ENCODE measurements at regions not wholly inside any gene's neighbourhood (a gene's known extent, or its start where the extent isn't known, plus 50 kb on each side); places are given as distances from the start of the nearest gene placed in this dataset.
"Not testable (repeated sequence)": the region's sequence is repeated elsewhere in the genome, so short reads cannot be mapped to it uniquely, and the experiment has no call there.

- TF ChIP-seq CTCF (IDR thresholded peaks at IDR 0.05), result no peak
- H3K4me1 ChIP-seq (ENCODE audit: low read depth), result no peaks in the 10 kb centered on the region
- H3K36me3 ChIP-seq (ENCODE audit: low read depth), result no peaks in the 10 kb centered on the region
- peaks cover 2% of the 10 kb centered on the region for H3K9me3 ChIP-seq
- DNase-seq (no peak), ATAC-seq (no peak)
- intact Hi-C loops (cut with DNase I, micrococcal nuclease), result no loop called here
- H3K4me3 ChIP-seq, result no peak overlapping the region
These were observed 331.1 kb downstream of the TMEM38B start for GRCh38 chr9:106025453-106025852.

- intact Hi-C loops (cut with DNase I, micrococcal nuclease); ATAC-seq: not testable (repeated sequence)
These were observed 335.8 kb downstream of the TMEM38B start for GRCh38 chr9:106030146-106030545.

GRCh38 chr9:106032978-106033377 lies 338.6 kb downstream of the TMEM38B start:
- Histone ChIP-seq H3K9me3 (peaks cover 4% of the 10 kb centered on the region), H3K36me3 (ENCODE audit: low read depth) (no peaks in the 10 kb centered on the region), H3K4me1 (ENCODE audit: low read depth) (no peaks in the 10 kb centered on the region), H3K4me3 (no peak overlapping the region)
- no peak for TF ChIP-seq CTCF (IDR thresholded peaks at IDR 0.05)
- DNase-seq (no peak), ATAC-seq (no peak)
- intact Hi-C loops (cut with DNase I, micrococcal nuclease), result no loop called here

More at GRCh38 chr9:106030146-106030545, 335.8 kb downstream of the TMEM38B start:
- H3K4me3 ChIP-seq; H3K4me1 ChIP-seq (ENCODE audit: low read depth); H3K9me3 ChIP-seq; H3K36me3 ChIP-seq (ENCODE audit: low read depth); DNase-seq: not testable (repeated sequence)

- Histone ChIP-seq H3K36me3 (ENCODE audit: low read depth) (no peaks in the 10 kb centered on the region), H3K4me1 (ENCODE audit: low read depth) (no peaks in the 10 kb centered on the region), H3K9me3 (peaks cover under 1% of the 10 kb centered on the region), H3K4me3 (no peak overlapping the region)
- DNase-seq, result no peak
- no peak for TF ChIP-seq CTCF (IDR thresholded peaks at IDR 0.05)
- intact Hi-C loops (cut with DNase I, micrococcal nuclease), result no loop called here
- no peak for ATAC-seq
These were observed 341.5 kb downstream of the TMEM38B start for GRCh38 chr9:106035806-106036205.

DNA sequence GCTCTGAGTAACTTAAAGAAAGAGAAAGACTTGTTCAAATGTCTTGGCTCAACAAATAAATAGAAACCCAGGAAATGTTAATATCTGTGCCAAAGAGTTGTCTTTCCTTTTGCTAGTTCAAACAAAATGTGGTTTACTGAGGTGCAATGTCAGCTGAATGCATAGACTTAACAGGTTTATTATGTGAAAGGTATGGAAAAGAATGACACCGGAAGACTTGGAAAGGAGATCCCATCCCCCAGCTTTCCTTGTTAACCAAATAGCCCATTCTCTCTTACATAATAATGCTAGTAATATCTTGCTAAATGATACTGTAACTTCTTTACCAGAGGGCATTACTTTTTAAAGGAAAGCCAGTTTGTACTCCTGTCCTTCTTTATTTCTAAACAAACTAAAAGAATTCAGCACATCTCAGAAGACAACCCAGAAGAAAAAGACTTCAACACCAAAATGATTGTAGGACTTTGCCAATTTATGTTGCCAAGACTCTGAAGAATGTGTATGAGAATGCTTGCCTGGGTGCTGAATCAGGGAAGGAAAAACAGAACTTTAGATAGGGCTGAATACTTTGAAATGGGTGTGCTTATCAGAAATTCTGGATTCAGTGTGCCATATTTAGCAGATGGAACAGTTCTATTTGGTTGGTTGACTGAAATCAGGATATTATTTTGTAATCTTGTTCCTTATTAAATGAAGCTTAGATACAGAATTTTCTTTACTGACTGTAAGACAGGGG lies 344.1 kb downstream of the TMEM38B start:
- DNase-seq (no peak), ATAC-seq (no peak)
- H3K4me3 ChIP-seq, result no peak overlapping the region
- TF ChIP-seq CTCF (IDR thresholded peaks at IDR 0.05), result no peak
- no peaks in the 10 kb centered on the region for H3K4me1 ChIP-seq (ENCODE audit: low read depth)
- no peaks in the 10 kb centered on the region for H3K36me3 ChIP-seq (ENCODE audit: low read depth)
- no peaks in the 10 kb centered on the region for H3K9me3 ChIP-seq
- intact Hi-C loops (cut with DNase I, micrococcal nuclease), result no loop called here

- DNase-seq, result no peak
- Histone ChIP-seq H3K9me3 (no peaks in the 10 kb centered on the region), H3K4me3 (no peak overlapping the region), H3K36me3 (ENCODE audit: low read depth) (no peaks in the 10 kb centered on the region), H3K4me1 (ENCODE audit: low read depth) (no peaks in the 10 kb centered on the region)
- intact Hi-C loops (cut with DNase I, micrococcal nuclease), result no loop called here
- TF ChIP-seq CTCF (IDR thresholded peaks at IDR 0.05), result no peak
- ATAC-seq, result no peak
These were observed 345.0 kb downstream of the TMEM38B start for GRCh38 chr9:106039151-106039935.

DNA sequence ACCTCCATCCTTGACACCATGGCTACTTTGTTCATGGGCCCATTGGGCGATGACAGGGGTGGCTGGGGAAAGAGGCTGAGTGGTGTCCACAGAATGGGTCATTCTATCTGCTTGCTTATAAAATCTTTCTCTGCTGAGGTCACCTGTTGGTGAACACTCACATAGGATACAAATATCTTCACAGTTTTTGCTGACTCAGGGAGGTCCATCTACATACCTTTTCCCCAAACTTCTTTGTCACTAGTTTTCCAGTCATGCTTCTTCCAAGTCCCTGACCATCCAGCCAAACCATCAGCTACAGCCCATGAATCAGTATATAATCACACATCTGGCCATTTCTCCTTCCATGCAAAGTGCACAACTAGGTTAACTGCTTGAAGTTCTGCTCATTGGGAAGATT lies 347.6 kb downstream of the TMEM38B start:
- ATAC-seq; H3K9me3 ChIP-seq; H3K36me3 ChIP-seq (ENCODE audit: low read depth); DNase-seq; H3K4me3 ChIP-seq; intact Hi-C loops (cut with DNase I, micrococcal nuclease); H3K4me1 ChIP-seq (ENCODE audit: low read depth): not testable (repeated sequence)
